ENCODE measurements at regions not wholly inside any gene's neighbourhood (a gene's known extent, or its start where the extent isn't known, plus 50 kb on each side); places are given as distances from the start of the nearest gene placed in this dataset.

DNA sequence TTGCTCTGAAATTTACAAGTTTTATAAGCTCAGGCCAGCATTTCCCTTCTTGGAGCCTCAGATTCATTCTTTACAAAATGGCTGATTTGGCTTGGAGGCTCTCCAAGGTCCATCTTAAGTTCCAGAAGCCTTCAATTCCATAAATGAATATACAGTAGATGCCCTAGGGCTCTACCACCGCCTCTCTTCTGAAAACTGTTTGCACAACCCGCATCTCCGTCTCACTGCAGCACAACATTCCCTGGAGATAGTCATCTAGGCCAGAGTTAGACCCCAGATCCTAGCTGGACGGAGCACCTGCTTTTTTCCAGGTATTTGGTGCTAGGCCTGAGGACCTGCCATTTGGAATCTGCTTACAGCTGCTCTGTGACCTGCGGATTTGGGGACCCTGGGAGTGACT is 50.5 kb upstream of the NRP1 start:
- TF ChIP-seq, protein P1, sequence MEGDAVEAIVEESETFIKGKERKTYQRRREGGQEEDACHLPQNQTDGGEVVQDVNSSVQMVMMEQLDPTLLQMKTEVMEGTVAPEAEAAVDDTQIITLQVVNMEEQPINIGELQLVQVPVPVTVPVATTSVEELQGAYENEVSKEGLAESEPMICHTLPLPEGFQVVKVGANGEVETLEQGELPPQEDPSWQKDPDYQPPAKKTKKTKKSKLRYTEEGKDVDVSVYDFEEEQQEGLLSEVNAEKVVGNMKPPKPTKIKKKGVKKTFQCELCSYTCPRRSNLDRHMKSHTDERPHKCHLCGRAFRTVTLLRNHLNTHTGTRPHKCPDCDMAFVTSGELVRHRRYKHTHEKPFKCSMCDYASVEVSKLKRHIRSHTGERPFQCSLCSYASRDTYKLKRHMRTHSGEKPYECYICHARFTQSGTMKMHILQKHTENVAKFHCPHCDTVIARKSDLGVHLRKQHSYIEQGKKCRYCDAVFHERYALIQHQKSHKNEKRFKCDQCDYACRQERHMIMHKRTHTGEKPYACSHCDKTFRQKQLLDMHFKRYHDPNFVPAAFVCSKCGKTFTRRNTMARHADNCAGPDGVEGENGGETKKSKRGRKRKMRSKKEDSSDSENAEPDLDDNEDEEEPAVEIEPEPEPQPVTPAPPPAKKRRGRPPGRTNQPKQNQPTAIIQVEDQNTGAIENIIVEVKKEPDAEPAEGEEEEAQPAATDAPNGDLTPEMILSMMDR (IDR thresholded peaks at IDR 0.05) = no peak
- no peak for TF ChIP-seq POLR2AphosphoS5 (IDR thresholded peaks at IDR 0.05)
- TF ChIP-seq POLR2A (IDR thresholded peaks at IDR 0.05) = no peak
- TF ChIP-seq EP300 (IDR thresholded peaks at IDR 0.05) = no peak
